Right lobe of liver (tissue), 4 donors: ENCODE measurements at regions not wholly inside any gene's neighbourhood (a gene's known extent, or its start where the extent isn't known, plus 50 kb on each side); places are given as distances from the start of the nearest gene placed in this dataset.

Experiments
- CTCF ChIP-seq, 4 donors: fragments of 200-600 bp in 3 of 4; fragments of 450-650 bp in 1 of 4; IDR thresholded peaks; one replicate each; pipeline versions ENCODE4 v1.5.1 to v1.8.0; 2016 to 2022; ENCODE audit warnings: antibody characterized with exemption in 4 of 4, mild to moderate bottlenecking in 2 of 4
- POLR2A ChIP-seq: fragments of 450-650 bp; IDR thresholded peaks from one replicate; pipeline ENCODE4 v1.6.1; 2017; ENCODE audit warnings: antibody characterized with exemption, mild to moderate bottlenecking
- donor health status: DM: no; HTN: no; CAD: no.
- donor health status: DM: no; HTN: no; CAD: no.
- donor health status: DM: no; HTN: yes; CAD: no.

GRCh38 chr7:118948508-118948907, 724.0 kb downstream of the ANKRD7 start:
- no peak for TF ChIP-seq CTCF (IDR thresholded peaks at IDR 0.05)
- no peak for TF ChIP-seq POLR2A
